Activated CD8-positive, alpha-beta T cell treated with anti-CD3 and anti-CD28 coated beads, Interleukin-2, amount 10 ng/mL, durations not matched to agents 7 days and 5 days (primary cell): ENCODE measurements at regions not wholly inside any gene's neighbourhood (a gene's known extent, or its start where the extent isn't known, plus 50 kb on each side); places are given as distances from the start of the nearest gene placed in this dataset.

ENCODE experiments used
- ATAC-seq: fragments of 150-1000 bp; cut with Tn5 transposase; one replicate; pipeline ENCODE4 v1.10.0; 2021; ENCODE audit warnings: moderate library complexity
- CTCF ChIA-PET: fragments of 350-600 bp; sonication (Branson Sonifier 250); formaldehyde crosslinking; loops from one replicate; lab custom pipeline; 2021; ENCODE audit warnings: antibody characterized with exemption; lab: Charles Lee
- POLR2A ChIA-PET: fragments of 350-600 bp; sonication (Branson Sonifier 250); formaldehyde crosslinking; loops from one replicate; lab custom pipeline; 2021; ENCODE audit warnings: antibody characterized with exemption; lab: Charles Lee
- DNase-seq: peaks from one replicate; pipeline ENCODE4 v3.0.0-alpha.2; 2020
- H3K27ac Mint-ChIP-seq: one replicate; pipeline ENCODE4 v1.8.0; 2021; ENCODE audit warnings: mild to moderate bottlenecking, mixed read lengths
- H3K27me3 Mint-ChIP-seq: one replicate; pipeline ENCODE4 v1.8.0; 2021; ENCODE audit warnings: low read depth, mixed read lengths
- H3K36me3 Mint-ChIP-seq: one replicate; pipeline ENCODE4 v1.8.0; 2021; ENCODE audit warnings: low read depth, mixed read lengths
- H3K4me1 Mint-ChIP-seq: one replicate; pipeline ENCODE4 v1.8.0; 2021; ENCODE audit warnings: low read depth, mixed read lengths
- H3K4me3 Mint-ChIP-seq: one replicate; pipeline ENCODE4 v1.8.0; 2021; ENCODE audit warnings: mild to moderate bottlenecking, mixed read lengths
- H3K9me3 Mint-ChIP-seq: one replicate; pipeline ENCODE4 v1.8.0; 2022; ENCODE audit warnings: mixed read lengths; ENCODE audit not compliant: insufficient read depth

GRCh38 chr1:242802973-242803372, 278.5 kb upstream of the PLD5 start:
- H3K27me3 Mint-ChIP-seq = no peaks in the 10 kb centered on the region
- CTCF ChIA-PET = no interaction called here

GRCh38 chr1:242800521-242800920, 276.0 kb upstream of the PLD5 start:
- Mint-ChIP-seq H3K4me1 (no peaks in the 10 kb centered on the region), H3K9me3 (no peaks in the 10 kb centered on the region), H3K4me3 (no peak overlapping the region), H3K27ac (no peak overlapping the region), H3K36me3 (no peaks in the 10 kb centered on the region), H3K27me3 (no peaks in the 10 kb centered on the region)
- no peak for ATAC-seq
- ChIA-PET CTCF (no interaction called here), POLR2A (no interaction called here)
- DNase-seq = no peak

More at GRCh38 chr1:242802973-242803372, 278.5 kb upstream of the PLD5 start:
- Mint-ChIP-seq H3K4me3 (no peak overlapping the region), H3K4me1 (no peaks in the 10 kb centered on the region), H3K9me3 (no peaks in the 10 kb centered on the region), H3K27ac (no peak overlapping the region), H3K36me3 (no peaks in the 10 kb centered on the region)
- ATAC-seq = no peak
- POLR2A ChIA-PET = no interaction called here
- DNase-seq = no peak

GRCh38 chr1:242797856-242798255, 273.4 kb upstream of the PLD5 start:
- no peak for DNase-seq
- no peak for ATAC-seq
- no peaks in the 10 kb centered on the region for H3K36me3 Mint-ChIP-seq
- ChIA-PET POLR2A (no interaction called here), CTCF (no interaction called here)
- no peaks in the 10 kb centered on the region for H3K27me3 Mint-ChIP-seq
- H3K4me3 Mint-ChIP-seq = no peak overlapping the region
- no peak overlapping the region for H3K27ac Mint-ChIP-seq
- no peaks in the 10 kb centered on the region for H3K9me3 Mint-ChIP-seq
- no peaks in the 10 kb centered on the region for H3K4me1 Mint-ChIP-seq

GRCh38 chr1:242788771-242789170, 264.3 kb upstream of the PLD5 start:
- Mint-ChIP-seq H3K4me1 (no peaks in the 10 kb centered on the region), H3K27ac (no peak overlapping the region), H3K9me3 (no peaks in the 10 kb centered on the region), H3K36me3 (no peaks in the 10 kb centered on the region), H3K4me3 (no peak overlapping the region), H3K27me3 (no peaks in the 10 kb centered on the region)
- POLR2A ChIA-PET = no interaction called here
- DNase-seq (no peak), ATAC-seq (no peak)
- CTCF ChIA-PET = no interaction called here

- Mint-ChIP-seq H3K27me3 (no peaks in the 10 kb centered on the region), H3K36me3 (no peaks in the 10 kb centered on the region), H3K4me1 (no peaks in the 10 kb centered on the region), H3K4me3 (no peak overlapping the region), H3K9me3 (no peaks in the 10 kb centered on the region), H3K27ac (no peak overlapping the region)
- POLR2A ChIA-PET = no interaction called here
- ATAC-seq (no peak), DNase-seq (no peak)
- CTCF ChIA-PET = no interaction called here
Measured at GRCh38 chr1:242787968-242788367, 263.5 kb upstream of the PLD5 start.

- no peaks in the 10 kb centered on the region for H3K27me3 Mint-ChIP-seq
- no peaks in the 10 kb centered on the region for H3K36me3 Mint-ChIP-seq
- H3K4me3 Mint-ChIP-seq = no peak overlapping the region
- ATAC-seq = no peak
- POLR2A ChIA-PET = no interaction called here
- H3K27ac Mint-ChIP-seq = no peak overlapping the region
- no peaks in the 10 kb centered on the region for H3K9me3 Mint-ChIP-seq
- DNase-seq = no peak
- no peaks in the 10 kb centered on the region for H3K4me1 Mint-ChIP-seq
- CTCF ChIA-PET = no interaction called here
Measured at GRCh38 chr1:242784807-242785206, 260.3 kb upstream of the PLD5 start.

- no peaks in the 10 kb centered on the region for H3K27me3 Mint-ChIP-seq
- ATAC-seq (no peak), DNase-seq (no peak)
- H3K27ac Mint-ChIP-seq = no peak overlapping the region
- CTCF ChIA-PET = no interaction called here
- no peaks in the 10 kb centered on the region for H3K9me3 Mint-ChIP-seq
- no peak overlapping the region for H3K4me3 Mint-ChIP-seq
- H3K4me1 Mint-ChIP-seq = no peaks in the 10 kb centered on the region
- H3K36me3 Mint-ChIP-seq = no peaks in the 10 kb centered on the region
- POLR2A ChIA-PET = no interaction called here
Measured at GRCh38 chr1:242784084-242784483, 259.6 kb upstream of the PLD5 start.

- no peak for DNase-seq
- ATAC-seq = no peak
- Mint-ChIP-seq H3K27me3 (no peaks in the 10 kb centered on the region), H3K36me3 (no peaks in the 10 kb centered on the region), H3K9me3 (no peaks in the 10 kb centered on the region), H3K4me3 (no peak overlapping the region), H3K27ac (no peak overlapping the region), H3K4me1 (no peaks in the 10 kb centered on the region)
- ChIA-PET CTCF (no interaction called here), POLR2A (no interaction called here)
Measured at GRCh38 chr1:242774256-242774655, 249.8 kb upstream of the PLD5 start.

- H3K27ac Mint-ChIP-seq = no peak overlapping the region
Measured at GRCh38 chr1:242770366-242770765, 245.9 kb upstream of the PLD5 start.

GRCh38 chr1:242764161-242764560, 239.7 kb upstream of the PLD5 start:
- peaks cover 7% of the 10 kb centered on the region for H3K9me3 Mint-ChIP-seq
- H3K4me3 Mint-ChIP-seq = no peak overlapping the region
- DNase-seq (no peak), ATAC-seq (no peak)
- POLR2A ChIA-PET = no interaction called here
- H3K4me1 Mint-ChIP-seq = no peaks in the 10 kb centered on the region
- CTCF ChIA-PET = no interaction called here
- no peaks in the 10 kb centered on the region for H3K36me3 Mint-ChIP-seq
- no peak overlapping the region for H3K27ac Mint-ChIP-seq
- H3K27me3 Mint-ChIP-seq = no peaks in the 10 kb centered on the region

More at GRCh38 chr1:242770366-242770765, 245.9 kb upstream of the PLD5 start:
- CTCF ChIA-PET = no interaction called here
- no peaks in the 10 kb centered on the region for H3K27me3 Mint-ChIP-seq
- H3K4me3 Mint-ChIP-seq = no peak overlapping the region
- H3K36me3 Mint-ChIP-seq = no peaks in the 10 kb centered on the region
- ATAC-seq = no peak
- POLR2A ChIA-PET = no interaction called here
- no peaks in the 10 kb centered on the region for H3K4me1 Mint-ChIP-seq
- H3K9me3 Mint-ChIP-seq = no peaks in the 10 kb centered on the region
- DNase-seq = no peak

GRCh38 chr1:242761556-242761955, 237.1 kb upstream of the PLD5 start:
- H3K9me3 Mint-ChIP-seq = peaks cover 7% of the 10 kb centered on the region
- CTCF ChIA-PET = no interaction called here

GRCh38 chr1:242754926-242755325, 230.4 kb upstream of the PLD5 start:
- DNase-seq (no peak), ATAC-seq (no peak)
- Mint-ChIP-seq H3K4me3 (no peak overlapping the region), H3K27me3 (no peaks in the 10 kb centered on the region), H3K36me3 (no peaks in the 10 kb centered on the region), H3K27ac (no peak overlapping the region), H3K4me1 (no peaks in the 10 kb centered on the region), H3K9me3 (no peaks in the 10 kb centered on the region)
- POLR2A ChIA-PET = no interaction called here
- CTCF ChIA-PET = no interaction called here

More at GRCh38 chr1:242761556-242761955, 237.1 kb upstream of the PLD5 start:
- no peak overlapping the region for H3K4me3 Mint-ChIP-seq
- DNase-seq (no peak), ATAC-seq (no peak)
- H3K4me1 Mint-ChIP-seq = no peaks in the 10 kb centered on the region
- POLR2A ChIA-PET = no interaction called here
- H3K27me3 Mint-ChIP-seq = no peaks in the 10 kb centered on the region
- no peak overlapping the region for H3K27ac Mint-ChIP-seq
- no peaks in the 10 kb centered on the region for H3K36me3 Mint-ChIP-seq

GRCh38 chr1:242754125-242754524, 229.6 kb upstream of the PLD5 start:
- no peak overlapping the region for H3K4me3 Mint-ChIP-seq
- POLR2A ChIA-PET = no interaction called here
- no peaks in the 10 kb centered on the region for H3K4me1 Mint-ChIP-seq
- no peak for DNase-seq
- no peaks in the 10 kb centered on the region for H3K36me3 Mint-ChIP-seq
- H3K27me3 Mint-ChIP-seq = no peaks in the 10 kb centered on the region
- no peak overlapping the region for H3K27ac Mint-ChIP-seq
- CTCF ChIA-PET = no interaction called here
- no peak for ATAC-seq
- no peaks in the 10 kb centered on the region for H3K9me3 Mint-ChIP-seq
